CD4-positive, alpha-beta memory T cell (primary cell): ENCODE measurements at regions not wholly inside any gene's neighbourhood (a gene's known extent, or its start where the extent isn't known, plus 50 kb on each side); places are given as distances from the start of the nearest gene placed in this dataset.

ENCODE experiments used
- CTCF ChIA-PET: fragments of 350-600 bp; sonication (Branson Sonifier 250); formaldehyde crosslinking; loops from one replicate; lab custom pipeline; 2021; ENCODE audit warnings: inconsistent platforms; ENCODE audit not compliant: partially characterized antibody; lab: Charles Lee
- POLR2A ChIA-PET: fragments of 350-600 bp; sonication (Branson Sonifier 250); formaldehyde crosslinking; loops from one replicate; lab custom pipeline; 2021; ENCODE audit not compliant: partially characterized antibody; lab: Charles Lee
- DNase-seq, 5 donors: peaks; one replicate each; pipeline versions ENCODE4 v3.0.0 to v3.0.0-alpha.2; 2020 to 2022; ENCODE audit warnings: mixed read lengths in 1 of 5
- H3K27ac ChIP-seq: one replicate; pipeline ENCODE4 v1.7.0; 2013; ENCODE audit warnings: low read depth, low read length
- H3K27me3 ChIP-seq: 2 replicates; pipeline ENCODE4 v1.7.0; 2013; ENCODE audit warnings: mild to moderate bottlenecking, low read length, moderate library complexity; ENCODE audit not compliant: insufficient read depth
- H3K36me3 ChIP-seq: 2 replicates; pipeline ENCODE4 v1.7.0; 2013; ENCODE audit warnings: mild to moderate bottlenecking, low read length, moderate library complexity; ENCODE audit not compliant: insufficient read depth
- H3K4me1 ChIP-seq: 2 replicates; pipeline ENCODE4 v1.7.0; 2013; ENCODE audit warnings: mild to moderate bottlenecking, low read length, moderate library complexity; ENCODE audit not compliant: insufficient read depth
- H3K4me3 ChIP-seq, 2 donors: one replicate each; pipeline ENCODE4 v1.7.0; 2013; ENCODE audit warnings: low read length in 2 of 2, mild to moderate bottlenecking in 1 of 2
- H3K9me3 ChIP-seq, 2 donors: one replicate each; pipeline ENCODE4 v1.7.0; 2013; ENCODE audit warnings: low read length in 2 of 2, control low read depth in 1 of 2; ENCODE audit not compliant: control insufficient read depth in 1 of 2
- H3K27ac Mint-ChIP-seq, 7 donors: one replicate each; pipeline ENCODE4 v1.8.0; 2020 to 2021; ENCODE audit warnings: mixed read lengths in 7 of 7, mild to moderate bottlenecking in 6 of 7, inconsistent platforms in 3 of 7, moderate library complexity in 3 of 7
- H3K27me3 Mint-ChIP-seq, 2 donors: one replicate each; pipeline ENCODE4 v1.8.0; 2020 to 2021; ENCODE audit warnings: mixed read lengths in 2 of 2
- H3K36me3 Mint-ChIP-seq, 2 donors: one replicate each; pipeline ENCODE4 v1.8.0; 2020 to 2021; ENCODE audit warnings: mixed read lengths in 2 of 2, inconsistent platforms in 1 of 2, mild to moderate bottlenecking in 1 of 2
- H3K4me1 Mint-ChIP-seq, 4 donors: one replicate each; pipeline ENCODE4 v1.8.0; 2020 to 2021; ENCODE audit warnings: mixed read lengths in 4 of 4, mild to moderate bottlenecking in 1 of 4
- H3K4me3 Mint-ChIP-seq, 8 donors: one replicate each; pipeline ENCODE4 v1.8.0; 2020 to 2021; ENCODE audit warnings: mixed read lengths in 8 of 8, mild to moderate bottlenecking in 7 of 8, moderate library complexity in 6 of 8, inconsistent platforms in 3 of 8
- H3K9me3 Mint-ChIP-seq, 8 donors: one replicate each; pipeline ENCODE4 v1.8.0; 2020 to 2021; ENCODE audit warnings: mixed read lengths in 8 of 8, mild to moderate bottlenecking in 5 of 8, inconsistent platforms in 3 of 8, moderate library complexity in 1 of 8
- intact Hi-C: fragments of 100-400 bp; cut with micrococcal nuclease; formaldehyde crosslinking; loops from one replicate; pipeline ENCODE4 v1.15.1; 2023

GRCh38 chr9:107870221-107870620 lies 380.7 kb upstream of the KLF4 start:
- Mint-ChIP-seq H3K9me3 (peaks cover 0 to 7% (median 2%) of the 10 kb centered on the region in 8 donors), H3K36me3 (no peaks in the 10 kb centered on the region), H3K27me3 (no peaks in the 10 kb centered on the region), H3K4me3 (no peak overlapping the region), H3K27ac (no peak overlapping the region), H3K4me1 (no peaks in the 10 kb centered on the region)
- intact Hi-C loops: no loop called here
- no peaks in the 10 kb centered on the region for H3K27me3 ChIP-seq
- CTCF ChIA-PET: no interaction called here
- no peaks in the 10 kb centered on the region for H3K9me3 ChIP-seq
- POLR2A ChIA-PET: no interaction called here
- H3K4me1 ChIP-seq: no peaks in the 10 kb centered on the region
- no peaks in the 10 kb centered on the region for H3K36me3 ChIP-seq
- H3K27ac ChIP-seq: no peak overlapping the region
- no peak overlapping the region for H3K4me3 ChIP-seq
- no peak for DNase-seq

- Histone ChIP-seq H3K36me3 (no peaks in the 10 kb centered on the region), H3K4me3 (no peak overlapping the region), H3K27ac (no peak overlapping the region), H3K4me1 (no peaks in the 10 kb centered on the region), H3K27me3 (no peaks in the 10 kb centered on the region), H3K9me3 (no peaks in the 10 kb centered on the region)
- no peak overlapping the region for H3K27ac Mint-ChIP-seq
- no peak for DNase-seq
- H3K4me1 Mint-ChIP-seq: no peaks in the 10 kb centered on the region
- intact Hi-C loops: no loop called here
- H3K27me3 Mint-ChIP-seq: no peaks in the 10 kb centered on the region
- ChIA-PET CTCF (no interaction called here), POLR2A (no interaction called here)
- H3K36me3 Mint-ChIP-seq: no peaks in the 10 kb centered on the region
- H3K4me3 Mint-ChIP-seq: no peak overlapping the region
- H3K9me3 Mint-ChIP-seq: peaks cover 0 to 7% (median 4%) of the 10 kb centered on the region in 8 donors
Measured at GRCh38 chr9:107869111-107869510, 379.5 kb upstream of the KLF4 start.

- no peaks in the 10 kb centered on the region for H3K4me1 ChIP-seq
- CTCF ChIA-PET: no interaction called here
- Mint-ChIP-seq H3K27me3 (no peaks in the 10 kb centered on the region), H3K36me3 (no peaks in the 10 kb centered on the region), H3K4me1 (no peaks in the 10 kb centered on the region), H3K9me3 (peaks cover 0 to 7% (median 4%) of the 10 kb centered on the region in 8 donors), H3K27ac (no peak overlapping the region), H3K4me3 (no peak overlapping the region)
- no peak for DNase-seq
- no peaks in the 10 kb centered on the region for H3K27me3 ChIP-seq
- no peaks in the 10 kb centered on the region for H3K9me3 ChIP-seq
- H3K27ac ChIP-seq: no peak overlapping the region
- intact Hi-C loops: no loop called here
- no peaks in the 10 kb centered on the region for H3K36me3 ChIP-seq
- POLR2A ChIA-PET: no interaction called here
- H3K4me3 ChIP-seq: no peak overlapping the region
Measured at GRCh38 chr9:107868186-107868585, 378.6 kb upstream of the KLF4 start.

- H3K4me1 ChIP-seq: no peaks in the 10 kb centered on the region
- intact Hi-C loops: no loop called here
Measured at GRCh38 chr9:107867738-107868137, 378.2 kb upstream of the KLF4 start.

GRCh38 chr9:107866711-107867311 lies 377.2 kb upstream of the KLF4 start:
- Histone ChIP-seq H3K36me3 (no peaks in the 10 kb centered on the region), H3K27me3 (no peaks in the 10 kb centered on the region), H3K4me3 (no peak overlapping the region), H3K4me1 (no peaks in the 10 kb centered on the region), H3K9me3 (no peaks in the 10 kb centered on the region), H3K27ac (no peak overlapping the region)
- H3K27ac Mint-ChIP-seq: peak overlapping the region in 1 of 7 donors; percentile 27
- no peak for DNase-seq
- no peaks in the 10 kb centered on the region for H3K36me3 Mint-ChIP-seq
- peak overlapping the region in 1 of 8 donors; percentile 12 for H3K4me3 Mint-ChIP-seq
- intact Hi-C loops: no loop called here
- H3K27me3 Mint-ChIP-seq: no peaks in the 10 kb centered on the region
- CTCF ChIA-PET: no interaction called here
- no peaks in the 10 kb centered on the region for H3K4me1 Mint-ChIP-seq
- POLR2A ChIA-PET: no interaction called here
- peaks cover 0 to 7% (median 4%) of the 10 kb centered on the region in 8 donors for H3K9me3 Mint-ChIP-seq

More at GRCh38 chr9:107867738-107868137, 378.2 kb upstream of the KLF4 start:
- ChIA-PET CTCF (no interaction called here), POLR2A (no interaction called here)
- Mint-ChIP-seq H3K4me1 (no peaks in the 10 kb centered on the region), H3K27me3 (no peaks in the 10 kb centered on the region), H3K27ac (no peak overlapping the region), H3K36me3 (no peaks in the 10 kb centered on the region), H3K4me3 (no peak overlapping the region), H3K9me3 (peaks cover 0 to 7% (median 4%) of the 10 kb centered on the region in 8 donors)
- no peaks in the 10 kb centered on the region for H3K9me3 ChIP-seq
- no peak overlapping the region for H3K4me3 ChIP-seq
- no peak overlapping the region for H3K27ac ChIP-seq
- no peak for DNase-seq
- no peaks in the 10 kb centered on the region for H3K27me3 ChIP-seq
- no peaks in the 10 kb centered on the region for H3K36me3 ChIP-seq

- H3K4me3 Mint-ChIP-seq: no peak overlapping the region
- ChIA-PET POLR2A (no interaction called here), CTCF (no interaction called here)
- H3K27ac Mint-ChIP-seq: no peak overlapping the region
- Histone ChIP-seq H3K4me3 (no peak overlapping the region), H3K27ac (no peak overlapping the region), H3K27me3 (no peaks in the 10 kb centered on the region), H3K9me3 (no peaks in the 10 kb centered on the region), H3K36me3 (no peaks in the 10 kb centered on the region), H3K4me1 (no peaks in the 10 kb centered on the region)
- no peak for DNase-seq
- intact Hi-C loops: no loop called here
- H3K36me3 Mint-ChIP-seq: no peaks in the 10 kb centered on the region
- H3K9me3 Mint-ChIP-seq: peaks cover 0 to 10% (median 4%) of the 10 kb centered on the region in 8 donors
- H3K4me1 Mint-ChIP-seq: no peaks in the 10 kb centered on the region
- H3K27me3 Mint-ChIP-seq: no peaks in the 10 kb centered on the region
Measured at GRCh38 chr9:107863396-107863795, 373.8 kb upstream of the KLF4 start.

- no peak overlapping the region for H3K4me3 ChIP-seq
- Mint-ChIP-seq H3K36me3 (no peaks in the 10 kb centered on the region), H3K27ac (no peak overlapping the region), H3K27me3 (no peaks in the 10 kb centered on the region), H3K9me3 (peaks cover 0 to 12% (median 4%) of the 10 kb centered on the region in 8 donors), H3K4me3 (no peak overlapping the region), H3K4me1 (no peaks in the 10 kb centered on the region)
- no peaks in the 10 kb centered on the region for H3K4me1 ChIP-seq
- H3K36me3 ChIP-seq: no peaks in the 10 kb centered on the region
- POLR2A ChIA-PET: no interaction called here
- H3K27ac ChIP-seq: no peak overlapping the region
- CTCF ChIA-PET: no interaction called here
- no peak for DNase-seq
- no peaks in the 10 kb centered on the region for H3K9me3 ChIP-seq
- intact Hi-C loops: no loop called here
- no peaks in the 10 kb centered on the region for H3K27me3 ChIP-seq
Measured at GRCh38 chr9:107862881-107863280, 373.3 kb upstream of the KLF4 start.
